DOHH2 (cell line): ENCODE measurements at regions not wholly inside any gene's neighbourhood (a gene's known extent, or its start where the extent isn't known, plus 50 kb on each side); places are given as distances from the start of the nearest gene placed in this dataset.
"Not testable (repeated sequence)": the region's sequence is repeated elsewhere in the genome, so short reads cannot be mapped to it uniquely, and the experiment has no call there.

Experiments
- H3F3A ChIP-seq: fragments of 200-600 bp; sonication (generic), shearing (Covaris generic); 2 replicates; pipeline ENCODE4 v1.6.0; 2016; ENCODE audit warnings: antibody characterized with exemption, mild to moderate bottlenecking; ENCODE audit not compliant: control insufficient read depth, insufficient read depth
- H3K27ac ChIP-seq: fragments of 200-600 bp; sonication (generic); 2 replicates; pipeline ENCODE4 v1.5.1; 2014; ENCODE audit warnings: low read depth, mild to moderate bottlenecking, low read length, moderate library complexity
- H3K27me3 ChIP-seq: fragments of 200-600 bp; sonication (generic); 2 replicates; pipeline ENCODE4 v1.6.1; 2014; ENCODE audit warnings: mild to moderate bottlenecking, low read length, mixed read lengths; ENCODE audit not compliant: control insufficient read depth
- H3K36me3 ChIP-seq: fragments of 200-600 bp; sonication (generic); 2 replicates; pipeline ENCODE4 v1.6.1; 2014; ENCODE audit warnings: mild to moderate bottlenecking, low read length, moderate library complexity, mixed read lengths; ENCODE audit not compliant: control insufficient read depth
- H3K4me1 ChIP-seq: fragments of 200-600 bp; sonication (generic); 2 replicates; pipeline ENCODE4 v1.6.1; 2014; ENCODE audit warnings: mild to moderate bottlenecking, low read length, mixed read lengths; ENCODE audit not compliant: control insufficient read depth
- H3K4me2 ChIP-seq: fragments of 200-600 bp; sonication (generic); 2 replicates; pipeline ENCODE4 v1.6.0; 2014; ENCODE audit warnings: mild to moderate bottlenecking, low read length, moderate library complexity
- H3K4me3 ChIP-seq: fragments of 200-600 bp; sonication (generic); 2 replicates; pipeline ENCODE4 v1.5.1; 2014; ENCODE audit warnings: mild to moderate bottlenecking, low read length, mixed read lengths
- H3K79me2 ChIP-seq: fragments of 200-600 bp; sonication (generic); 2 replicates; pipeline ENCODE4 v1.6.1; 2014; ENCODE audit warnings: mild to moderate bottlenecking, low read length, mixed read lengths; ENCODE audit not compliant: control insufficient read depth
- H3K9me2 ChIP-seq: fragments of 200-600 bp; sonication (generic); replicated peaks from 2 replicates; pipeline ENCODE4 v1.6.1; 2014; ENCODE audit warnings: mild to moderate bottlenecking, low read length, mixed read lengths; ENCODE audit not compliant: control insufficient read depth
- H3K9me3 ChIP-seq: fragments of 200-600 bp; sonication (generic); 2 replicates; pipeline ENCODE4 v1.6.1; 2014; ENCODE audit warnings: antibody characterized with exemption, low read length, mixed read lengths; ENCODE audit not compliant: control insufficient read depth, insufficient read depth
- H4K20me1 ChIP-seq: fragments of 200-600 bp; sonication (generic); 2 replicates; pipeline ENCODE4 v1.6.0; 2014; ENCODE audit warnings: low read depth, mild to moderate bottlenecking, antibody characterized with exemption, low read length, moderate library complexity; ENCODE audit not compliant: control insufficient read depth, insufficient read depth

- not testable (repeated sequence) for H4K20me1 ChIP-seq, H3K9me3 ChIP-seq, H3F3A ChIP-seq, H3K27me3 ChIP-seq, H3K36me3 ChIP-seq, H3K4me1 ChIP-seq, H3K9me2 ChIP-seq, H3K4me3 ChIP-seq, H3K4me2 ChIP-seq, H3K27ac ChIP-seq, H3K79me2 ChIP-seq
These were observed 79.5 kb upstream of the PLGLB2 start for GRCh38 chr2:87668361-87668760.

DNA sequence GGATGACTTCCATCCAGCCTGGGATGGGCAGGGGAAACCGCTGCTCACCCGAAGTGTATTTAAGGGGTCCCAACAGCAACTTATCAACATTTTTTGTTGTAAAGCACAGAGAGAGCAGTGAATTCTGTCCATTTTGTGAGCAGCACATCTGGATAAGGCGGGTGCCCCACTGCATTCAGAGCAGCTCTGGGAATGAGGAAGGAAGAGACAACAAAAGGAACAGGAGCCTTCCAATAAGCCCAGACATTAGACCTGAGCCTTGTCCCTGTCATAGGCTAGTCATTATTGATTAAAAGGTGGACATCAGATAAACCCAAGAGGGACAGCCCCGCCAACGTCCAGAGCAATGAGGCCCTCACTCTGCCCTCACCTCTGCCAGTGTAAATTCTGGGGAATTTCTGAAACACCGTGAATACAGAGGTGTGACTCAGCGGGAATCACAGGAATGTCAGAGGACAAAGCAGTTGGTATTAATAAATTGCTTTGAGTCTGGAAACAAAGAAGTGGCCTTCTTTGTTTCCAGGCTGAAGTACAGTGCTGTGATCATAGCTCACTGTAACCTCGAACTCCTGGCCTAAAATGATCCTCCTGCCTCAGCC, 78.2 kb upstream of the PLGLB2 start:
- H3K4me1 ChIP-seq, H3K36me3 ChIP-seq, H3K9me2 ChIP-seq, H3K9me3 ChIP-seq, H3K4me3 ChIP-seq, H3K27me3 ChIP-seq, H3K27ac ChIP-seq, H3K79me2 ChIP-seq, H3F3A ChIP-seq, H3K4me2 ChIP-seq, H4K20me1 ChIP-seq: not testable (repeated sequence)

DNA sequence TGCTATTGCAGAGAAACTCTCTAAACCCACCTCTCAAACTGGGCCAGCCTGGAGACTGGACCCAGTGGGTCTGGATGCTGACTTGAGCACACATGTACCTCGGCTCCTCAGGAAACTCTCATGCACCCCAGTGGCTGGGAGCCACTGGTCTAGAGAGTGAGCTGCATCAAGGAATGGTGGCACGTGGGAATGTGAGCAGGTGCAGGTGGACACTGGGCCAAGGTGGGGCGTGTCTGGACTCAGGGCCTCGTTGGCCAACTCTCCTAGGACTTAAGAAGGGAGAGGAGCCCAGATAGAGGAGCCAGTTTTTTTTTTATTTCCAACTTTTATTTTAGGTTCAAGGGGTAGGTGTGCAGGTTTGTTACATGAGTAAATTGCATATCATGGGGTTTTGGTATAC, 75.5 kb upstream of the PLGLB2 start:
- H3K36me3 ChIP-seq, H3F3A ChIP-seq, H4K20me1 ChIP-seq, H3K4me1 ChIP-seq, H3K27me3 ChIP-seq, H3K27ac ChIP-seq, H3K9me3 ChIP-seq, H3K9me2 ChIP-seq, H3K4me2 ChIP-seq, H3K79me2 ChIP-seq, H3K4me3 ChIP-seq: not testable (repeated sequence)

DNA sequence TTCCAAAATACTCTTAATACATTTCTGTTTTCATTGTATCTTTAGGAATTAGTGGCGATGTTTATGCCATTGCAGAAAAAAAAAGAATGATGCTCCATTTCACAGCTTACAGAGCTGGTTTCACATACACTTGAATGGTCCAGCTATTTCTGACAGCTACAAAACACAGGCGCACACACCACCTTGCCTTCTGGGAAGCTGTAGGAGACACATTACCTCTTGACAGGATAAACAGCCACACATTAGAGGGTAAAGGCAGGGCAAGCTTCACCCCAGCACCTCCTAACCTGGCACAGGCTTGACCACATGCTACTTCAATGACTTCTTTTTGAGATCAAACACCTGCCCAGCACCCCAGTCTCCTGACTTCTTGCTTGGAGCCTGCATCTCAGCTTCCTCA, 73.2 kb upstream of the PLGLB2 start:
- H3K36me3 ChIP-seq, H3F3A ChIP-seq, H3K9me2 ChIP-seq, H3K9me3 ChIP-seq, H3K27ac ChIP-seq, H4K20me1 ChIP-seq, H3K4me1 ChIP-seq, H3K79me2 ChIP-seq, H3K4me3 ChIP-seq, H3K27me3 ChIP-seq, H3K4me2 ChIP-seq: not testable (repeated sequence)

- not testable (repeated sequence) for H3K36me3 ChIP-seq
These were observed 72.4 kb upstream of the PLGLB2 start for GRCh38 chr2:87675487-87675886.

DNA sequence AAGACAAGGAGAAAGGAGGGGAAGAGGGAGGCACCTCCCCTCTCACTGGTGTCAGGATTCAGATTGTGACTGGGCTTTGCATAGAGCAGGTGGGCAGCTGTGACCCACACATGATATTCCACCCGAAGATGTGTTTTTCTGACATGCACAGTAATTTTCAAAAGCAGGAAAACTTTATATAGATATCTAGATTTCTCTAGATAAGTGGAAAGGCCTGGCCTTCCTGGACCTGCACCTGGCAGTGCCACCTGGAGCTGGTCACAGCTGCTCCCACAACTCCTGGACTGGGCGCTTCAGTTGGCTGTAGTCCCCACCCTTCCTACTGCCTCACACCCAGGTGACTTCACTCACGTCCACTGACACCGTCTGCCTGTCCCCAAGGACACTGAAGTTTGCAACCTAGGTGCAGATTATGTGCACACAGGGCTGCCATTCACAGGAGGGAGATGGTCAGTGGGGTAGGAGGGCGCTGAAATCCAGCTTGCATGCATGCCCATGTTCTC, 70.4 kb upstream of the PLGLB2 start:
- not testable (repeated sequence) for H3K36me3 ChIP-seq, H3K9me3 ChIP-seq, H3K4me3 ChIP-seq, H3F3A ChIP-seq, H3K79me2 ChIP-seq, H3K4me1 ChIP-seq, H4K20me1 ChIP-seq, H3K4me2 ChIP-seq, H3K27ac ChIP-seq, H3K9me2 ChIP-seq, H3K27me3 ChIP-seq

More at GRCh38 chr2:87675487-87675886, 72.4 kb upstream of the PLGLB2 start:
- not testable (repeated sequence) for H3K79me2 ChIP-seq, H3K27ac ChIP-seq, H3K27me3 ChIP-seq, H4K20me1 ChIP-seq, H3K9me2 ChIP-seq, H3K4me2 ChIP-seq, H3K9me3 ChIP-seq, H3K4me1 ChIP-seq, H3K4me3 ChIP-seq, H3F3A ChIP-seq

DNA sequence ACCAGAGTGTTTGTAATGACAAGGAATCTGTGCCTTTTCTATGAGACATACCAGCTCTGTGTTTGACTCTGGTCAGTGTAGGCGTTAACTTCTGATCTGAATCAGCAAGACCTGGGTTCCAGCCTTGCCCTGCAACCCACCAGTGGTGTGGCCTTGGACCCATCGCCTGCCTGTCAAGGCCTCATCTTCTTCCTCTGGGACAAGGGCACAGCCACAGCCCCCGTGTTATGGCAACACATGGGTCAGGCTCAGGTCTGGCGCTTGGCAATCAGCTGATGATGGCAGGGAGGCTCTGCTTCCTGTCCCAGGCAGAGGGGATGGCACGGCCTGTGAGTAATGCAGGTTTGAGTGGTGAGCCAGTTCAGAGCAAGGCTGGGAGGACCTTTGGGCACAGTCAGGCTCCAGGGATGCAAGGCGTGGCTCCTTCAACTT, 69.1 kb upstream of the PLGLB2 start:
- H3K4me2 ChIP-seq, H3F3A ChIP-seq, H3K9me3 ChIP-seq, H4K20me1 ChIP-seq, H3K9me2 ChIP-seq, H3K4me1 ChIP-seq, H3K36me3 ChIP-seq, H3K79me2 ChIP-seq, H3K27ac ChIP-seq, H3K27me3 ChIP-seq, H3K4me3 ChIP-seq: not testable (repeated sequence)

- not testable (repeated sequence) for H3K4me1 ChIP-seq, H3K27me3 ChIP-seq, H3K4me3 ChIP-seq, H3K9me3 ChIP-seq, H3K79me2 ChIP-seq, H3F3A ChIP-seq, H3K9me2 ChIP-seq, H3K27ac ChIP-seq, H3K36me3 ChIP-seq, H4K20me1 ChIP-seq, H3K4me2 ChIP-seq
These were observed 67.9 kb upstream of the PLGLB2 start for GRCh38 chr2:87679950-87680349.
